Activated naive CD4-positive, alpha-beta T cell treated with anti-CD3 and anti-CD28 coated beads, Interleukin-2, amount 10 ng/mL, durations not matched to agents 7 days and 5 days (primary cell): ENCODE measurements at regions not wholly inside any gene's neighbourhood (a gene's known extent, or its start where the extent isn't known, plus 50 kb on each side); places are given as distances from the start of the nearest gene placed in this dataset.
"Not testable (repeated sequence)": the region's sequence is repeated elsewhere in the genome, so short reads cannot be mapped to it uniquely, and the experiment has no call there.

ENCODE experiments used
- CTCF ChIA-PET: fragments of 350-600 bp; sonication (Branson Sonifier 250); formaldehyde crosslinking; loops from one replicate; lab custom pipeline; 2021; ENCODE audit warnings: antibody characterized with exemption; lab: Charles Lee
- DNase-seq: peaks from one replicate; pipeline ENCODE4 v3.0.0-alpha.2; 2020
- H3K27ac Mint-ChIP-seq: one replicate; pipeline ENCODE4 v1.8.0; 2021; ENCODE audit warnings: mild to moderate bottlenecking, moderate library complexity, mixed read lengths
- H3K27me3 Mint-ChIP-seq: one replicate; pipeline ENCODE4 v1.8.0; 2021; ENCODE audit warnings: mild to moderate bottlenecking, mixed read lengths
- H3K36me3 Mint-ChIP-seq: one replicate; pipeline ENCODE4 v1.8.0; 2021; ENCODE audit warnings: mixed read lengths
- H3K4me1 Mint-ChIP-seq: one replicate; pipeline ENCODE4 v1.8.0; 2021; ENCODE audit warnings: mixed read lengths
- H3K4me3 Mint-ChIP-seq: one replicate; pipeline ENCODE4 v1.8.0; 2021; ENCODE audit warnings: mild to moderate bottlenecking, moderate library complexity, mixed read lengths
- H3K9me3 Mint-ChIP-seq: one replicate; pipeline ENCODE4 v1.8.0; 2021; ENCODE audit warnings: mixed read lengths

GRCh38 chr21:24628046-24628445 is 979.2 kb downstream of the MRPL39 start:
- peaks cover 1% of the 10 kb centered on the region for H3K9me3 Mint-ChIP-seq

GRCh38 chr21:24617819-24618218 is 989.5 kb downstream of the MRPL39 start:
- CTCF ChIA-PET = no interaction called here
- Mint-ChIP-seq H3K36me3 (no peaks in the 10 kb centered on the region), H3K27me3 (no peaks in the 10 kb centered on the region), H3K4me1 (no peaks in the 10 kb centered on the region), H3K27ac (no peak overlapping the region), H3K9me3 (peaks cover 2% of the 10 kb centered on the region), H3K4me3 (no peak overlapping the region)
- DNase-seq = no peak

More at GRCh38 chr21:24628046-24628445, 979.2 kb downstream of the MRPL39 start:
- no peaks in the 10 kb centered on the region for H3K36me3 Mint-ChIP-seq
- no peaks in the 10 kb centered on the region for H3K4me1 Mint-ChIP-seq
- no peak for DNase-seq
- no peak overlapping the region for H3K4me3 Mint-ChIP-seq
- H3K27ac Mint-ChIP-seq = no peak overlapping the region
- no peaks in the 10 kb centered on the region for H3K27me3 Mint-ChIP-seq
- CTCF ChIA-PET = no interaction called here

GRCh38 chr21:24594082-24594481 is 1013.2 kb downstream of the MRPL39 start:
- H3K9me3 Mint-ChIP-seq = no peaks in the 10 kb centered on the region
- no peak overlapping the region for H3K4me3 Mint-ChIP-seq
- no peaks in the 10 kb centered on the region for H3K4me1 Mint-ChIP-seq
- CTCF ChIA-PET = no interaction called here
- no peak for DNase-seq
- no peaks in the 10 kb centered on the region for H3K36me3 Mint-ChIP-seq
- no peaks in the 10 kb centered on the region for H3K27me3 Mint-ChIP-seq
- no peak overlapping the region for H3K27ac Mint-ChIP-seq

- H3K4me1 Mint-ChIP-seq = no peaks in the 10 kb centered on the region
- CTCF ChIA-PET = no interaction called here
- no peaks in the 10 kb centered on the region for H3K27me3 Mint-ChIP-seq
- H3K27ac Mint-ChIP-seq = no peak overlapping the region
- peaks cover 4% of the 10 kb centered on the region for H3K9me3 Mint-ChIP-seq
- H3K36me3 Mint-ChIP-seq = no peaks in the 10 kb centered on the region
- no peak overlapping the region for H3K4me3 Mint-ChIP-seq
- no peak for DNase-seq
Observed at GRCh38 chr21:24590261-24590660, 1017.0 kb downstream of the MRPL39 start.

GRCh38 chr21:24583473-24583872 is 1023.8 kb downstream of the MRPL39 start:
- Mint-ChIP-seq H3K4me1 (no peaks in the 10 kb centered on the region), H3K27ac (no peak overlapping the region), H3K9me3 (peaks cover 6% of the 10 kb centered on the region), H3K4me3 (no peak overlapping the region), H3K27me3 (no peaks in the 10 kb centered on the region), H3K36me3 (no peaks in the 10 kb centered on the region)
- CTCF ChIA-PET = no interaction called here
- DNase-seq = no peak

GRCh38 chr21:24577301-24577700 is 1030.0 kb downstream of the MRPL39 start:
- H3K9me3 Mint-ChIP-seq = no peaks in the 10 kb centered on the region
- H3K36me3 Mint-ChIP-seq = no peaks in the 10 kb centered on the region
- H3K4me3 Mint-ChIP-seq = no peak overlapping the region
- H3K27me3 Mint-ChIP-seq = no peaks in the 10 kb centered on the region
- CTCF ChIA-PET = no interaction called here
- no peak for DNase-seq
- no peak overlapping the region for H3K27ac Mint-ChIP-seq
- H3K4me1 Mint-ChIP-seq = no peaks in the 10 kb centered on the region

GRCh38 chr21:24561291-24561690 is 1046.0 kb downstream of the MRPL39 start:
- no peaks in the 10 kb centered on the region for H3K36me3 Mint-ChIP-seq
- no peak overlapping the region for H3K27ac Mint-ChIP-seq
- H3K9me3 Mint-ChIP-seq = peaks cover 9% of the 10 kb centered on the region
- no peak for DNase-seq
- H3K4me3 Mint-ChIP-seq = no peak overlapping the region
- CTCF ChIA-PET = no interaction called here
- no peaks in the 10 kb centered on the region for H3K27me3 Mint-ChIP-seq
- no peaks in the 10 kb centered on the region for H3K4me1 Mint-ChIP-seq

GRCh38 chr21:24552491-24552890 is 1054.8 kb downstream of the MRPL39 start:
- DNase-seq = no peak
- Mint-ChIP-seq H3K36me3 (no peaks in the 10 kb centered on the region), H3K9me3 (peaks cover 9% of the 10 kb centered on the region), H3K4me3 (no peak overlapping the region), H3K27ac (no peak overlapping the region), H3K4me1 (no peaks in the 10 kb centered on the region), H3K27me3 (no peaks in the 10 kb centered on the region)
- CTCF ChIA-PET = no interaction called here

GRCh38 chr21:24545807-24546361 is 1061.4 kb downstream of the MRPL39 start:
- CTCF ChIA-PET = no interaction called here
- Mint-ChIP-seq H3K4me1 (no peaks in the 10 kb centered on the region), H3K4me3 (no peak overlapping the region), H3K9me3 (no peaks in the 10 kb centered on the region), H3K27ac (no peak overlapping the region), H3K27me3 (no peaks in the 10 kb centered on the region), H3K36me3 (no peaks in the 10 kb centered on the region)
- no peak for DNase-seq

- DNase-seq = no peak
- H3K4me1 Mint-ChIP-seq = no peaks in the 10 kb centered on the region
- H3K4me3 Mint-ChIP-seq = no peak overlapping the region
- H3K27me3 Mint-ChIP-seq = no peaks in the 10 kb centered on the region
- CTCF ChIA-PET = no interaction called here
- no peaks in the 10 kb centered on the region for H3K36me3 Mint-ChIP-seq
- no peak overlapping the region for H3K27ac Mint-ChIP-seq
- H3K9me3 Mint-ChIP-seq = no peaks in the 10 kb centered on the region
Observed at GRCh38 chr21:24514081-24514733, 1093.1 kb downstream of the MRPL39 start.

- Mint-ChIP-seq H3K9me3 (peaks cover 2% of the 10 kb centered on the region), H3K27ac (no peak overlapping the region), H3K4me3 (no peak overlapping the region), H3K36me3 (no peaks in the 10 kb centered on the region), H3K4me1 (no peaks in the 10 kb centered on the region), H3K27me3 (no peaks in the 10 kb centered on the region)
- DNase-seq = no peak
- CTCF ChIA-PET = no interaction called here
Observed at GRCh38 chr21:24509131-24509530, 1098.2 kb downstream of the MRPL39 start.

GRCh38 chr21:24486973-24487372 is 1120.3 kb downstream of the MRPL39 start:
- DNase-seq = no peak
- CTCF ChIA-PET = interaction anchor here (0.7 kb wide), 1 partner anchor 14 kb away, joined by 3 read pairs; no protein-coding TSS in a partner anchor
- Mint-ChIP-seq H3K27me3 (no peaks in the 10 kb centered on the region), H3K4me3 (no peak overlapping the region), H3K27ac (no peak overlapping the region), H3K4me1 (no peaks in the 10 kb centered on the region), H3K36me3 (no peaks in the 10 kb centered on the region), H3K9me3 (no peaks in the 10 kb centered on the region)

- H3K27ac Mint-ChIP-seq, DNase-seq, H3K9me3 Mint-ChIP-seq, H3K4me3 Mint-ChIP-seq, H3K27me3 Mint-ChIP-seq, H3K36me3 Mint-ChIP-seq, H3K4me1 Mint-ChIP-seq, CTCF ChIA-PET: not testable (repeated sequence)
Observed at GRCh38 chr21:24483361-24483760, 1123.9 kb downstream of the MRPL39 start.

GRCh38 chr21:24470852-24471251 is 1136.4 kb downstream of the MRPL39 start:
- Mint-ChIP-seq H3K36me3 (no peaks in the 10 kb centered on the region), H3K27me3 (no peaks in the 10 kb centered on the region), H3K27ac (no peak overlapping the region), H3K9me3 (peaks cover 2% of the 10 kb centered on the region), H3K4me3 (no peak overlapping the region), H3K4me1 (no peaks in the 10 kb centered on the region)
- CTCF ChIA-PET = no interaction called here
- no peak for DNase-seq

GRCh38 chr21:24456358-24456757 is 1150.9 kb downstream of the MRPL39 start:
- H3K27me3 Mint-ChIP-seq = no peaks in the 10 kb centered on the region
- no peaks in the 10 kb centered on the region for H3K9me3 Mint-ChIP-seq
- no peak overlapping the region for H3K27ac Mint-ChIP-seq
- no peak overlapping the region for H3K4me3 Mint-ChIP-seq
- DNase-seq = no peak
- H3K4me1 Mint-ChIP-seq = no peaks in the 10 kb centered on the region
- CTCF ChIA-PET = no interaction called here
- no peaks in the 10 kb centered on the region for H3K36me3 Mint-ChIP-seq
